ENCODE measurements at regions not wholly inside any gene's neighbourhood (a gene's known extent, or its start where the extent isn't known, plus 50 kb on each side); places are given as distances from the start of the nearest gene placed in this dataset.

DNA sequence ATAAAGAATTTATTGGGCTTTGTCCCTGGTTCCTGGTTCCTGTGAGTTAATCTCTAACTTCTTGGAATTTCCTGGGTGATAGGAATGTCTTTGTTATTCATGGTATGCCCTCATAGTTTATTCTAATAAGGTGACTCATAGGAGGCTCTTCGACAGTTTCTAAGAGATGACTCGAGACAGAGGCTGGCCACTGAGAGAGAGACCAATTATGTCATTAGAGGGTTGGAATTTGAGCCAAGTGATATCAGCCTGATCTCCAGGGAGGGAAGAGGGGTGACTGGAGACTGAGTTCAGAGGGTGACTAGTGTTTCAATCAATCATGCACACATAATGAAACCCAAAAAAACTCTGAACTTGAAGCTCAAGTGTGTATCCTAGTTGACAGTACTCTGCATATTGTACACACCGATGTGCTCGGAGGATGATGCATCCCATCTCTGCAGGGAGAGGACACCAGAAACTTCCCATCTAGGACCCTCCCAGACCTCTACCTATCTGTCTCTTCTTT is 185.7 kb downstream of the MTCL1 start:
- Histone ChIP-seq H3K9me3 (no peaks in the 10 kb centered on the region), H3K4me1 (no peaks in the 10 kb centered on the region), H3K27me3 (no peaks in the 10 kb centered on the region), H3K4me3 (no peak overlapping the region), H3K27ac (no peak overlapping the region), H3K36me3 (no peaks in the 10 kb centered on the region)
- WGBS (ENCODE audit: insufficient coverage, low coverage, low lambda C conversion rate, missing lambda C conversion rate) = 24% methylated on average over 4 of the region's 4 CpGs
- intact Hi-C loops (cut with DNase I) = no loop called here
- no peak for TF ChIP-seq POLR2A (IDR thresholded peaks at IDR 0.05)
- TF ChIP-seq, protein P1, sequence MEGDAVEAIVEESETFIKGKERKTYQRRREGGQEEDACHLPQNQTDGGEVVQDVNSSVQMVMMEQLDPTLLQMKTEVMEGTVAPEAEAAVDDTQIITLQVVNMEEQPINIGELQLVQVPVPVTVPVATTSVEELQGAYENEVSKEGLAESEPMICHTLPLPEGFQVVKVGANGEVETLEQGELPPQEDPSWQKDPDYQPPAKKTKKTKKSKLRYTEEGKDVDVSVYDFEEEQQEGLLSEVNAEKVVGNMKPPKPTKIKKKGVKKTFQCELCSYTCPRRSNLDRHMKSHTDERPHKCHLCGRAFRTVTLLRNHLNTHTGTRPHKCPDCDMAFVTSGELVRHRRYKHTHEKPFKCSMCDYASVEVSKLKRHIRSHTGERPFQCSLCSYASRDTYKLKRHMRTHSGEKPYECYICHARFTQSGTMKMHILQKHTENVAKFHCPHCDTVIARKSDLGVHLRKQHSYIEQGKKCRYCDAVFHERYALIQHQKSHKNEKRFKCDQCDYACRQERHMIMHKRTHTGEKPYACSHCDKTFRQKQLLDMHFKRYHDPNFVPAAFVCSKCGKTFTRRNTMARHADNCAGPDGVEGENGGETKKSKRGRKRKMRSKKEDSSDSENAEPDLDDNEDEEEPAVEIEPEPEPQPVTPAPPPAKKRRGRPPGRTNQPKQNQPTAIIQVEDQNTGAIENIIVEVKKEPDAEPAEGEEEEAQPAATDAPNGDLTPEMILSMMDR (IDR thresholded peaks at IDR 0.05) = no peak
- peak in 2 of 4 donors; percentile 46 to 68 for ATAC-seq
- DNase-seq = no peak

GRCh38 chr18:8893221-8893620 is 187.9 kb downstream of the MTCL1 start:
- no peak for ATAC-seq
- no peak for TF ChIP-seq POLR2A (IDR thresholded peaks at IDR 0.05)
- TF ChIP-seq, protein P1 (IDR thresholded peaks at IDR 0.05) = no peak
- intact Hi-C loops (cut with DNase I) = no loop called here

GRCh38 chr18:8893628-8894231 is 188.4 kb downstream of the MTCL1 start:
- no peaks in the 10 kb centered on the region for H3K4me1 ChIP-seq
- TF ChIP-seq, protein P1 (IDR thresholded peaks at IDR 0.05) = no peak
- TF ChIP-seq POLR2A (IDR thresholded peaks at IDR 0.05) = no peak
- H3K36me3 ChIP-seq = no peaks in the 10 kb centered on the region
- intact Hi-C loops (cut with DNase I) = no loop called here
- H3K27me3 ChIP-seq = no peaks in the 10 kb centered on the region
- DNase-seq (no peak), ATAC-seq (no peak)
- no peaks in the 10 kb centered on the region for H3K9me3 ChIP-seq
- WGBS (ENCODE audit: insufficient coverage, low coverage, low lambda C conversion rate, missing lambda C conversion rate) = 50% methylated on average over 2 of the region's 2 CpGs
- H3K4me3 ChIP-seq = no peak overlapping the region
- no peak overlapping the region for H3K27ac ChIP-seq

More at GRCh38 chr18:8893221-8893620, 187.9 kb downstream of the MTCL1 start:
- Histone ChIP-seq H3K9me3 (no peaks in the 10 kb centered on the region), H3K27me3 (no peaks in the 10 kb centered on the region), H3K27ac (no peak overlapping the region), H3K4me1 (no peaks in the 10 kb centered on the region), H3K36me3 (no peaks in the 10 kb centered on the region), H3K4me3 (no peak overlapping the region)
- DNase-seq = no peak
- 93% methylated on average over 2 of the region's 2 CpGs for WGBS (ENCODE audit: insufficient coverage, low coverage, low lambda C conversion rate, missing lambda C conversion rate)

DNA sequence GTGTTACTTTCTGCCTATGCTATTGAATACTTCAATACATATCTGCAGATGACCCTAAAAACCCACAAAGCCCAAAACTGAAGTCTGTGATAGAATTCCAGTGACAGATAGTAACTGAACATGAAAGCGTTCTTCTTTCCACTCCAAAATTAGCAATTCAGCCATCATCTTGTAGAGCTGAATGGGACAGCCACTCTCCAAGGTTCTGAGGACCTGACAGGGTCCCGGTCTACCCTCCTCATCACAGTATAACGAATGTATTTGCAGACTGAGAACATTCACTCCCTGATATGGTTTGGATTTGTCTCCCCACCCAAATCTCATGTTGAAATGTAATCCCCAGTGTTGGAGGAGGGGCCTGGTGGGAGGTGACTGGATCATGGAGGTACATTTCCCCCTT is 189.5 kb downstream of the MTCL1 start:
- Histone ChIP-seq H3K9me3 (no peaks in the 10 kb centered on the region), H3K27me3 (no peaks in the 10 kb centered on the region), H3K27ac (no peak overlapping the region), H3K4me3 (no peak overlapping the region), H3K4me1 (no peaks in the 10 kb centered on the region), H3K36me3 (no peaks in the 10 kb centered on the region)
- ATAC-seq = no peak
- intact Hi-C loops (cut with DNase I) = no loop called here
- TF ChIP-seq, protein P1 (IDR thresholded peaks at IDR 0.05) = no peak
- TF ChIP-seq POLR2A (IDR thresholded peaks at IDR 0.05) = no peak
- no peak for DNase-seq
- WGBS (ENCODE audit: insufficient coverage, low coverage, low lambda C conversion rate, missing lambda C conversion rate) = 73% methylated on average over 3 of the region's 3 CpGs
